ENCODE measurements at regions not wholly inside any gene's neighbourhood (a gene's known extent, or its start where the extent isn't known, plus 50 kb on each side); places are given as distances from the start of the nearest gene placed in this dataset.

DNA sequence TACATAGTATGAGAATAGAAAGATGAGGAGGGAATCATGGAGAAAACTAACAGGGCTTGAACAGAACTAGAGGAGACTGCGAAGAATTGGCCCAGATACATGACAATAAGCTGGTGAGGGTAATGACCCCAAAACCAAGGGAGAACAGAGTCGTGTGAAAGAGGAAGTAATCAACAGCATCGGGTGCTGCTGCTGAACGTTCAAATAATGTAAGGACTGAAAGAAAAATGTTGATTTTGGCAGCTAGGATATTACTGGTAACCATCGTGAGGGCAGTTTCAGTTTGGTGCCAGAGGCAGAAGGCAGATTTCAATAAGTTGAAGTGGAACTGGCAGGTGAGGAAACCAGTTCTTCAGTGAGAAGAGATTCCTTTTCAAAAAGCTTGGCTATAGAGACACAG, 66.8 kb upstream of the SMC2 start:
- TF ChIP-seq, protein P1, sequence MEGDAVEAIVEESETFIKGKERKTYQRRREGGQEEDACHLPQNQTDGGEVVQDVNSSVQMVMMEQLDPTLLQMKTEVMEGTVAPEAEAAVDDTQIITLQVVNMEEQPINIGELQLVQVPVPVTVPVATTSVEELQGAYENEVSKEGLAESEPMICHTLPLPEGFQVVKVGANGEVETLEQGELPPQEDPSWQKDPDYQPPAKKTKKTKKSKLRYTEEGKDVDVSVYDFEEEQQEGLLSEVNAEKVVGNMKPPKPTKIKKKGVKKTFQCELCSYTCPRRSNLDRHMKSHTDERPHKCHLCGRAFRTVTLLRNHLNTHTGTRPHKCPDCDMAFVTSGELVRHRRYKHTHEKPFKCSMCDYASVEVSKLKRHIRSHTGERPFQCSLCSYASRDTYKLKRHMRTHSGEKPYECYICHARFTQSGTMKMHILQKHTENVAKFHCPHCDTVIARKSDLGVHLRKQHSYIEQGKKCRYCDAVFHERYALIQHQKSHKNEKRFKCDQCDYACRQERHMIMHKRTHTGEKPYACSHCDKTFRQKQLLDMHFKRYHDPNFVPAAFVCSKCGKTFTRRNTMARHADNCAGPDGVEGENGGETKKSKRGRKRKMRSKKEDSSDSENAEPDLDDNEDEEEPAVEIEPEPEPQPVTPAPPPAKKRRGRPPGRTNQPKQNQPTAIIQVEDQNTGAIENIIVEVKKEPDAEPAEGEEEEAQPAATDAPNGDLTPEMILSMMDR (IDR thresholded peaks at IDR 0.05) = no peak
- no peak for TF ChIP-seq EP300 (IDR thresholded peaks at IDR 0.05)
- TF ChIP-seq POLR2A (IDR thresholded peaks at IDR 0.05) = no peak
